GM21526 (cell line): ENCODE measurements at regions not wholly inside any gene's neighbourhood (a gene's known extent, or its start where the extent isn't known, plus 50 kb on each side); places are given as distances from the start of the nearest gene placed in this dataset.
A peak's percentile ranks its signal among the peaks of the same experiment; 100 is the strongest.
"Not testable (repeated sequence)": the region's sequence is repeated elsewhere in the genome, so short reads cannot be mapped to it uniquely, and the experiment has no call there.

Source experiments
- ATAC-seq: cut with Tn5 transposase; IDR thresholded peaks from one replicate; pipeline ENCODE4 v1.9.1; 2021; ENCODE audit warnings: moderate library complexity; ENCODE audit not compliant: unreplicated experiment, low FRiP score

DNA sequence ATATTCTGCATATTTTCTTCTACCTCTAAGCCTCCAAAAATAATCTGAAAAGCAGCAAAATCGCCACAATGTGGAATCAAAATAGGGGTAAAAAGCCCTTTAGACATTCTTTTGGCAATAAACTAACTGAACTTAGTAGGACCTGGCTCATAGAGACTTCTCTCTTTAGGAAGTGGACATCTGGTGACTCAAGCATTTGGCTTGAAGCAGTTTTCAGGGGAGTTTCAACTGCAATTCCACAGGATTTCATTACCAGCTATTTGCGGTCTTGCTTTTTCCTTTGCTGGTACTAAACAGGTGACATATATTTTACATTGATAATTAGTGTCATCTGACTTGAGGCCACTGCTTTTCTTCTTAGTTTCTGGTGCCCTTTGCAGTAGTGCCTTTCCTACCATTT is 173.2 kb upstream of the FBN2 start:
- no peak for ATAC-seq

DNA sequence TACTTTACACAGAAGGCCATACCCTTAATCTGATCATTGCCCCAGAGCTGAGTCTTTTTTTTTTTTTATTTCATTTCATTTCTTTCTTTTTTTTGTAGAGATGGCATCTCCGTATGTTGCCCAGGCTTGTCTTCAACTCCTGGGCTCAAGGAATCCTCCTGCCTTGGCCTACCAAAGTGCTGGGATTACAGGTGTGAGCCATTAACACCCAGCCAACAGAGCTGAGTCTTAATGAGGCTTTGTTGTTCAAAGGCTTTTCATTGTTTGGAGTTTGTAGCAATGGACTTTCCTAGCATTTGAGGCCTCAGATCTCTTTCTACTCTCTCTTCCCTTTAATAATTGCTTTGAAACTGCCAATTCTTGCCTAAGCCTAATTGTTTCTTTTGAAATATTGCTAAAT is 176.5 kb upstream of the FBN2 start:
- ATAC-seq: no peak

DNA sequence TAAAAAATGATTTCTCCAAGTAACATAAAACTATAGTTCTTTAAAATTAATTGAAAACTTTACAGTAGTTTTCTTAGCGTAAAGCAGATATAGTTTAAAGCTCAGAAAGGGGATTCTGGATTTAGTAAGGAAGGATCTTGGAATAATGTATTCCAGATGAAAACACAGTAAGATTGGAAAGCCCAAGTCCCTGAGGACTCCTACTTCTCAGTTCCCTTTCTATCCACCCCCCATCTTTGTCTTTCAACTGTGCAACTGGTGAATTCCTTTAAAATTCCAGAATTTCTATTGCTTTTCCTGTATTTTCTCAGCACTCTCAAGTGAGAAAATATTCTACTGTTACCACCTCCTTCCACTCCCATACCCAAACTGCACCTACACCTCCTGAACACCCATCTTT is 184.5 kb upstream of the FBN2 start:
- ATAC-seq: no peak

DNA sequence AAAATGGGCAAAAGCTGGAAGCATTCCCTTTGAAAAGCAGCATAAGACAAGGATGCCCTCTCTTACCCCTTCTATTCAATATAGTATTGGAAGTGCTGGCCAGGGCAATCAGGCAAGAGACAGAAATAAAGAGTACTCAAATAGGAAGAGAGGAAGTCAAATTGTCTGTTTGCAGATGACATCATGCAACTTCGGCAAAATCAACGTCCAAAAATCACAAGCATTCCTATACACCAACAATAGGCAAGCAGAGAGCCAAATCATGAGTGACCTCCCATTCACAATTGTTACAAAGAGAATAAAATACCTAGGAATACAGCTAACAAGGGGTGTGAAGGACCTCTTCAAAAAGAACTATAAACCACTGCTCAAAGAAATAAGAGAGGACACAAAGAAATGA is 192.0 kb upstream of the FBN2 start:
- ATAC-seq: not testable (repeated sequence)

DNA sequence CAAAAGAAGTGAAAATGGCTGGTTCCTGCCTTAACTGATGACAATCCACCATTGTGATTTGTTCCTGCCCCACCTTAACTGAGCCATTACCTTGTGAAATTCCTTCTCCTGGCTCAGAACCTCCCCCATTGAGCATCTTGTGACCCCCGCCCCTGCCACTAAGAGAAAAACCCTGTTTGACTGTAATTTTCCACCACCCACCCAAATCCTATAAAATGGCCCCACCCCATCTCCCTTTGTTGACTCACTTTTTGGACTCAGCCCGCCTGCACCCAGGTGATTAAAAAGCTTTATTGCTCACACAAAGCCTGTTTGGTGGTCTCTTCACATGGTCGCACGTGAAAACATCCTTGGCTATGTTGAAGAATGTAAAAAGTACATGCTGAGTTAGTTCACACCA is 197.6 kb upstream of the FBN2 start:
- not testable (repeated sequence) for ATAC-seq

DNA sequence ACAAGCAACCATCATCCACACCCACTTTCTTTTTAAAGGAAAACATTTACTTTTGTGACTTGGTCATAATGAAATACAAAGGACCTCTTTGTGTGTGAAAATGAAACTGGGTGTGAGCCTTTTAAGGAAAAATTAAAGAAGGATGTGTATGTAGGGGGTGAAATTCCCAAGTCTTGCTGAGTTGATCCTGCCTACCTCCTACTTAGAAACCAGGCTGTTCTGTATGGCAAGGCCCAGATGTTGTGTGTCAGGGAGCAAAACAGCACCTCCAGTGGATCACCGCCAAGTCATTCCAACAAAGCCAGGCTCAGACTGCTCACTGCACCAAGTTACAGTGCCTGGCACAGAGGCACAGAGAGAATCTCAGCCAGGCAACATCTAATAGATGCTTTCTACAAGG is 198.5 kb upstream of the FBN2 start:
- no peak for ATAC-seq

DNA sequence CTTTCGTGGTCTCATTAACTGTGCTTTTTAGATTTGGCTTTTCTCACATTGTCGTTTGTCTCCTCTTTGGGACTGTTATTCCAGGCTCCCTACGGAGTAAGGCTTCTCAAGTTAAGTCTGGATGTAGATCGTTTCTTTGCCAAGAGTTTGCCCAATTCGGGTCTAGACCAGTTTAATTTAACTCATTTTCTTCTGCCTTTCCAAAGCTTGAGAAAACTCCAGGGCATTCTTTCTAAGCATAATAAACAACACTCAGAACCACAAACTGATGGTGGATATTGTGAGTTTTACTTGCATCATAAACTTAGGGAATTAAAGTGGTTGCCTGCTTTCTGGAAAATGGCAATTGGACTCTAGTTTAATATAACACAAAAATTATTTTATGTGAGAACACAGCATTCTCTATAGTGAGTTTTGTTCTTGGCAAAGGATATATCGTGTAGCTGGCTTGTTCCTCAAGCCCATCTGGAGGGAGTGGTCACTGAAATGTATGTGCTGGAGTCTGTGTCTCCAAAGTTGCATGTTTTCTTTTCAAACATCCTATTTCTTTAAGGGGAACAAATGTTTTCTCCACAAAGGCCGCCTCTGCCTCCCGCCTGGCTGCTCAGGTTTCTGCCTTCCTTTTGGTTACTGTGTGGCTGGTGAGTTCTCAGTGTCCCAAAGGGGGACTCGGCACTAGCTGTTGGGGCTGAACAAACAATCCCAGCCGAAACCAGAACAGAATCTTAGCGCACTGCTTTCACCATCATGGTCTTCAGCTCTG is 211.3 kb upstream of the FBN2 start:
- ATAC-seq: no peak

DNA sequence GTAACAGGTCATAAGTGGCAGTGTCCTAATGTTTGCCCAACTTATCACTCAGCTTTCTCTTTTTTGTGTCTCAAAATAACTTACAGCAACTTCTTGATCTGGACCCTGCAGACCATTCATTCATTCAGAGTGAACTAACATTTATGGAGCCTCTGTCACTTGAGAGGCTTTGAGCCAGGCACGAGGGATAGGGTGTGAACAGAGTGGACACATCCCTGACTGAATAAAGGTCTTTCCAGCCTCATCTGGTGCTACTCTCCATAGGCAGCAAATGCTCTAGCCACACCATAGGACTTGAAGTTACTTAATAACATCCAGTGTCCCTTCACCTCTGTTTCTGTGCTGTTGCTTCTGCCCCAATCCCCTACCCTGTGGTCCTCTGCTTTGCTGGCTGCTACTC is 212.1 kb upstream of the FBN2 start:
- no peak for ATAC-seq

DNA sequence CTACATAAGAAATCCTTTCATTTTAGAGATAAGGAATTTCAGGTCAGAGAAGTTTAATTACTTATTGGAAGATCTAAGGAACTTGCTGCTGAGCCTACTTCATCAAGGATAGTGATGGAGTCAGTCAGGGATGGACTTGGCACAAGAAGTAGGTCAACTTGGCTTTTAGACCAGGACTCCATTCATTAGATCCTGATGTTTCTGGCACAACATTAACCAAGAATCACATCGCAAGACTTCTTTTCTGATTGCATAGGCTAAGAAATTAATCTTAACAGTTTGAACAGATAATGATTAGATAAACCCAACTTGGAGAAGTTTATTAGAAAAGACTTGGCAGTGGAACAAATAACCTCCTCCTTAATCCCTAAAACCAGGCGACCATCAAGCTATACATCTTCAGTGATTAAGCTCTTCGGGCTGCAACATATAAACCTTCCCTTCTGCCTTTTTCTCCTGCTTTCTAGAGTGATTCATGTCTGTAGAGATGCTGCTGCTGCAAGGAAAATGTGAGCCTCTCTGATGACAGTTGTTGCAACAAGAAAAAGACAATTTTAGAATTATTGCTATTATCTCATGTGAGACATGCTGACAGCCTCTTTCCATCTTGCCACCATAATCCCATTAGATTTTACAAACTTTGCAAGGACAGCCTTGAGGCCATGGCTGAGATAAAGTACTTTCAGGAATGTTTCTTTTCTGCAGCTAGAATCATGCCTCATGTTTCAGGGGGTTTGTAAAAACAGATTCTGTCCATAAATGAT is 207.9 kb upstream of the SLC27A6 start:
- ATAC-seq: no peak

DNA sequence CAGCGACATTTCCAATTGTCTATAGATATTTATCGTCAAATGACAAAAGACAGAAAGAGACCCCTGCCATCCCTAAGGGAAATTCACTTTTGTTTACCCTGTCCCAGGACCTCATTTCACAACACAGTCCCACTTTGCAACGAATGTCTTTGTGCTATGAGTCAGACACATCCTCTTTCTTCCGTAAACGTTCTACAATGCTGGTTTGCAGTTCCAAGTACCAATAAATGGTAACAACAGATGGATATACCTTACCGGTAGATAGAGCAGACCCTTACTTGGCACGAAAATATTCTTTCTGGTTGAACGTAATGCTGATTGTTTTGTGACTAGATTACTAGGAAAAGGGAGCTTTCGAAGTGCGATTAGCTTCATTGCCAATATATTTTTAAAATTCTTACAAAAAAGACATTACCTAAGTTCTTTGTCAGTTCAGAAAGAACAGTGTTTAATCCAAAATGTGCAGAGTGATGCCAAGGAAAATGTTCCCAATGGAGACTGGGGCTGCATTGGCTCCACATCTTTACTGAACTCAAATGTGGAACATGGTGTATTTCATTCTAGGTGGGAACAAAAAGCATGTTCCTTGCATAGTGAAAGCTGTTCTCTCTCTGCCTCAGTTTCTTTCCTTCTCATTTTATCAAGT is 202.5 kb upstream of the SLC27A6 start:
- ATAC-seq: no peak

DNA sequence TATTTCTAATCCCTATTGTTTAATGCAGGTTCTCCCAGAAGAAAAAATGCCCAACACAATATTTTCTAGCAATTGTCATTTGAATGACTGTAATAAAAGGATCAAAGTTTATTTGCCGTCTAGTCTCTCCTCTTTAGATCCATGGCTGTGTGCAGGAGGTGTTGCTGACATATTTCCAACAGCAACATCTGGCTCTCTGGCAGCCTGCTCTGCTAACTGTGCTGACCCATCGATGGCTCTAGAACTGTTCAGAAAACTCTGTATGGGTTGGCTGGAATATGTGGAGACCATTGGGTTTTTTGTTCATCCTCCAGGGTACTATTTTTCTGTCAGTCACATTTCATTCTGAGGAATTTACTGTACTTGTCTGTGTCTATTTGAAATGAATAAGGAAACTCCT is 202.0 kb upstream of the SLC27A6 start:
- ATAC-seq: no peak

DNA sequence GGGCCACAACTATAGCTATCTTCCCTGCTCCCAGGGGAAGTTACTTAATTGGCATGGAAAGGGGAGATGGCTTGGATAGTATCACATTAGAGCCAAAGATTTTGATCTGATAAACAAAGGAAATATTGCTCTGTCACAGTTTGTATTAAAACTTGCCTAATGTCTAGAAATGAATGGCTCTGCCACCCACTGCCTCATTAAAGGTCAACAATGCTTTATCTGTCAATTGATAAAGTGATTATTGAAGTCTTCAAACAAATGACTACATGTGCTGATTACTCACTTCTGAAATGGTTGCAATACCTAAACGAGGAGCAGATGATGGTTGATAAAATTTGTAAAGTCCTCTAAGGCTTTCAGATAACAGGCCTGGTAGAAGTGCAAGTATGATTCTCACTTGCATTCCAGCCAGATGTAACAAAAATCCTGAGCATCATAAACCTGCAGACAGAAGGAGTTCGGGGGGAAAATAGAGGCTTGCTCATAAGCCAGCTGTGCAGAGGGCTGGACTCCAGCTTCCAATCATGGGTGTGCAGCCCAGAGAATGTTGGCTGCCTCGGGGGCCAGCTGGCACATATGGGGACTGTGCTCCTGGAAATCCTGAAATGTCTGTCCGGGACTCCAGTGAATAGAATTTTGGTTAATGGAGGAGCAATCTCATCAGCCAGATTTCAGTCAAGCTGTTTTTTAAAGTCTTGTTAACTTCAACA is 200.5 kb upstream of the SLC27A6 start:
- no peak for ATAC-seq

DNA sequence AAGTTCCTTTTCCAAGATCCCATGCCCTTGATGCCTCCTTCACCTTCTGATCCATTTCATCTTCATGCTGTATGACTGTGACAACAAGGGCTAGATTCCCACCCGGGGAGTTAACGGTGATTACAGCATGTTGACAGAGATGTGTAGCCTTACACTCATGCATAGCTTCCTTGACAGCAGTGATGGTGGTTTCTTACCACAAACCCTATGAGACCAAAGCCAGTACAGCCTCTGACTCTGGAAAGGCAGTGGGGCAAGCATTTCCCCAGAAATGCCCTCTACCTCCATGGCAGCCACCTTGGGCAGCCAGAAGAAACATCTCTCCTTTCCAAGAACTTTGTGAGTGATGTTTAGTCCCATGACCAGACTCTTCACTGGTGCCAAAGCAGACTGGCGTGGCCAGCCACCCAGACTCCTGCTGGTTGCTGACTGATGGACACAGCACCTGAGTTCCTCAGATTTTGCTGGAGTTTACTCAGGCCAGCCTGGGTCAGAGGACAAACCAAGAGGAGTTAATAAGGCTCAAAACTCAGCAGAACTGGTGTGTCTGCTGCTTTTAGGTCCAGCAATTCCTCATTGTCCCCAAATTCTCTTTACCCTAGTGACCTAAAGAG is 199.7 kb upstream of the SLC27A6 start:
- no peak for ATAC-seq

DNA sequence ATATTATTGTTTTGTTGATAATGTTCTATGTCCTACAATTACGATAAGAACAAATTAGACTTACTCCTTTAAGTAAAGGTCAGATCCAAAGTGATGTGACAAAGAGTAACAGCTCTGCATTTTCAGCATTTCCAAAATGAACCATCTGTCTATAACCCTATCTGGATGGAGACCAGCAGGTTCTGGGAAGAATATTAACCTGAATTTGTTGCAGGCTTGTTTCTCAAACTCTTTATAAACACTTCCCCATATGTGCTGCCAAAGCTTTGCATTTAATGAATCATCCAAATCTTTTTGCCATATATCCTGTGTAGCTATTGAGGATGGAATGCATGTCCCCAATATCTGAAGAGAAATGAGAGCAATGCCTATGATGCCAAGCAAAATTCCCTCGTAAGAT is 198.9 kb upstream of the SLC27A6 start:
- ATAC-seq: no peak

DNA sequence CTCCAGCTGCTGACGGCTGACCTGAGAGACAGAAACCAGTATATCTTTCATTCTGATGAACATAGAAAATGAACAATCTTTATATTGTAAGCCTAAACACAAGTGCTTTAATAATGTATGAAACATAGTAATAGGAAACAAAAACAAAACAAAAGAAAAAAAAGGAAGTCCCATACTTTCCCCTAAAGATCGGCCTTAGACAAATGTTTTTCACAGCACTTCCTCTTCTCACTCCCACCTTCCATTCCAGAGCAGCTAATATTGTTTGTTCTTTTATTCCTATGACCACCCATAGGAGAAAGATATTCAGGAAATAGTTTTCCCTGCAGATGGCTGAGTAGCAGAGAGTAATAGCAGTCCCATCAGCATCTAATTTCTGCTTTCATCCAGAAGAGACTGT is 194.4 kb upstream of the SLC27A6 start:
- ATAC-seq: no peak

DNA sequence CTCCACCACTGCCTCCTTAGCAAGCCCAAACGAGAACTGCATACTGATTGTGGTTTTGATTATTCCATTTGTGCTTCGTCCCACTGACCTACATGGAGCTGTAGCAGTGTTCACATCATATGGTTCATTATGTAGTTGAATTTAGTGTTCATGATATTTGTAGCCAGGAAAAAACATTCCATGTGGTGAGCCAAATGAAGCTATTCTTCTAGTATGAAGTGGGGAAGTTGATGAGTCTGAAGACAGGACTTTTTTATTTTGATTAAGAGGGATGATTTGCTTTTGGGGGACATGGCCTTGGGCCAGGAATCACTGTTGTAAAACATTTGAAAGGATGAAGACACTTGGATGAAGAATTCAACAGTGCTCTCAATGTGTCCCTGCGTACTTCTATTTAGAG is 192.9 kb upstream of the SLC27A6 start:
- ATAC-seq: no peak

DNA sequence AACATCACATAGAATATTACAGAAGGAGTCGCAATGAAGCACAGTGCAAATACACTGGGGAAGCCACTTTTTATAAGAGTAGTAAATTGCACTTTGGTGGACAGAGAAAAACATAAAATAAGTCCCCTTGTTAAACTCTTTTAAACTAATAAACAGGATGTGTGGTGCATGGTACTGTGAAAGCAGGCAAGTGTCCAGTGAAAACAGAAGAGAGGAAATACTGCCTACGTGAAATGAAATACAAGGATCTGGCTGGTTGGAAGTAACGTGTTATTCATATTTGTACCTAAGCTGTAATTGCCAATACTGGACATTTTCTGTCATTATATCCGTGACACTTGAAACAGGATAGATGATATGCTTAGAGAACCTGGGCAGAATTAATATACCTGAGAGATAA is 191.9 kb upstream of the SLC27A6 start:
- ATAC-seq: no peak

DNA sequence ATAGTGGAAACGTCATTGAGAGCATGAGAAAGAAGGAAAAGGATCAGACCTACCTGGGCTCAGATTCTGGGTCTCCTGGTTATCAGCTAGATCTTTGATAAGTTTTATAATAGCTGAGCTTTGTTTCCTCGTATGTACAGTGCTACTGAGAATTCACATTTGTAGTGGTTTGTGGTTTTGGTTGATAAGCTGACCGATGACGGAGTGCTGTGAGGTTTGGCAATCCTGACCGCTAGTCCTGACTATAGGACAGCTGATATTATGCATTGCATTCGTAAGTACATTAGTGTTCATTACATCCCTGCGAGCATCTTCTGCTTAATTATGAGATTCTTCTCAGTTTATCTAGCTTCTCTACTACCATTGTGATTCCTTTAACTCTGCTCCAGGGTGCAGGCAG is 190.7 kb upstream of the SLC27A6 start:
- no peak for ATAC-seq

DNA sequence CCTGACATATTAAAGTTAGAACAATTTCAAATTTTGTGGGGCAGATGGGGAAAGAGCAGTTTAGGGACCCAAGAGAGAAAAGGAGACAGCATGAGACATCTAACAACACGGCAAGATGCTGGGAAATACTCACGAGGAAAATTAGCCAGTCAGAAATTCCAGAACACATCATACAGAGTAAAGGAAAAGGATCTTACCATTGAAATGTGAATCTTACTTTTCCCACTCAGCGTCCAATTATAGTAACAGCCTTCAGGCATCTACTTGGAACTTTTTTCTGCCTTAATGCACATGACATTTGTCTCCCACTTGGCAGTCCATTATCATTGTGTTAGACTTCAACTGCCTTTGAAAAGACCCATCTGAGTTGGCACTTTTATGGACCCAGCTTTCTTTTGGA is 189.7 kb upstream of the SLC27A6 start:
- no peak for ATAC-seq

DNA sequence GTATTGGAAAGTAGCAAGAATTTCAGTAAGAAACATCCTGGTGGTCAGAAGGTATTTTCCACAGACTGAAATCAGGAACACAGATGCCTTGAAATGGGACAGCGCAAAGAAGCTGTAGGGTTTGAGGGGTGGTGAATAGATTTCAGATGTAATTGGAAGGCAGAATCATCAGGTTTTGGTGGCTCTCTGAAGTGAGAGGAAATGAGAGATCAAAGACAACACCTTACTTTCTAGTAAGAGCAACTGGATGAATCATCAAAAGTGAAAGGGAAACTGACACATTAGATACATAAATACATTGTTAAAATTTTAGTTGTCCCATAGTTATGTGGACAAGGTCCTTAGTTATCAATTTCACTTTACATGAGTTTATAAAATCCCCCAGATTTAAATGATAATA is 188.2 kb upstream of the SLC27A6 start:
- ATAC-seq: peak; percentile 86

DNA sequence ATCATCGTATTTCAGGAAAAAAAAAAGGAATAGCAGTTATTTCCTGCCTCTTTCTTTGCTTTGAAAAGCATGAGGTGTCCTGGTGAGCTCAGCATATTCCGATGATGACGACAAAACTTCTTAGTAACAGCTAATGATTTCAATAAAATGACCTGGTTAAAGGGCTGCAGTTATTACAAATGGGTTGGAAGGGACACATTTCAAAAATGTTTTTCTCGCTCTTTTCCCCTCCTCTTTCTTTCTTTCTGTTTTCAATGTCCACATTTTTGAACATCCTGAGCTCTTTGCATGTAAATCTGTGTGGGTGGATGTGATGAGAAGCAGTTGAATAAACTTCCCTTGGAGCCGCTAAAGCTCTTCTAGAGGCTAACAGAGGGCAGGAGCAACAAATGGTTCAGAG is 186.8 kb upstream of the SLC27A6 start:
- no peak for ATAC-seq
